ENCODE measurements at regions not wholly inside any gene's neighbourhood (a gene's known extent, or its start where the extent isn't known, plus 50 kb on each side); places are given as distances from the start of the nearest gene placed in this dataset.

DNA sequence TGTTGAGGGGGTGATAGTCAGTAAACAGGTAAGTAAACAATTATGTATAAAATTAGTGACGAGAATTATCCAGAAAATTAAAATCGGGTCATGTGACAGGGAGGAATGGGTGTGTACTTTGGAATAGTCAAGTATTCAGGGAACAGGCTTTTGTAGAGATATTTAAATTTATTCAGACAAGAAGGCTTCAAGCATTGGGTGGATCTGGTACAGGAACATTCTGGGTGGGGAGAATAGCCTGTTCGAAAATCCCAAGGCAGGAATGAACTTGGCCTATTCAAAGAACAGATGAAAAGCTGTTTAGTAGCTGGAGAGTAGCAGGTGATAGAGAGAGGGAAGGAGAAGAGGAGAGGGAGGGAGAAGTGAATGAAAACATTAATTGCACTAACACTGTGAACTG lies 448.9 kb upstream of the FZD8 start:
- no peak for TF ChIP-seq POLR2A (IDR thresholded peaks at IDR 0.05)
- TF ChIP-seq, protein P1, sequence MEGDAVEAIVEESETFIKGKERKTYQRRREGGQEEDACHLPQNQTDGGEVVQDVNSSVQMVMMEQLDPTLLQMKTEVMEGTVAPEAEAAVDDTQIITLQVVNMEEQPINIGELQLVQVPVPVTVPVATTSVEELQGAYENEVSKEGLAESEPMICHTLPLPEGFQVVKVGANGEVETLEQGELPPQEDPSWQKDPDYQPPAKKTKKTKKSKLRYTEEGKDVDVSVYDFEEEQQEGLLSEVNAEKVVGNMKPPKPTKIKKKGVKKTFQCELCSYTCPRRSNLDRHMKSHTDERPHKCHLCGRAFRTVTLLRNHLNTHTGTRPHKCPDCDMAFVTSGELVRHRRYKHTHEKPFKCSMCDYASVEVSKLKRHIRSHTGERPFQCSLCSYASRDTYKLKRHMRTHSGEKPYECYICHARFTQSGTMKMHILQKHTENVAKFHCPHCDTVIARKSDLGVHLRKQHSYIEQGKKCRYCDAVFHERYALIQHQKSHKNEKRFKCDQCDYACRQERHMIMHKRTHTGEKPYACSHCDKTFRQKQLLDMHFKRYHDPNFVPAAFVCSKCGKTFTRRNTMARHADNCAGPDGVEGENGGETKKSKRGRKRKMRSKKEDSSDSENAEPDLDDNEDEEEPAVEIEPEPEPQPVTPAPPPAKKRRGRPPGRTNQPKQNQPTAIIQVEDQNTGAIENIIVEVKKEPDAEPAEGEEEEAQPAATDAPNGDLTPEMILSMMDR (IDR thresholded peaks at IDR 0.05) = no peak

All from right lobe of liver (tissue), 4 donors.